GM06990 (cell line): ENCODE measurements at regions not wholly inside any gene's neighbourhood (a gene's known extent, or its start where the extent isn't known, plus 50 kb on each side); places are given as distances from the start of the nearest gene placed in this dataset.
"Not testable (repeated sequence)": the region's sequence is repeated elsewhere in the genome, so short reads cannot be mapped to it uniquely, and the experiment has no call there.

Experiments used
- DNase-seq: peaks from one replicate; pipeline ENCODE4 v3.0.0-alpha.2; 2011; ENCODE audit not compliant: insufficient read length; ENCODE audit errors: extremely low read depth
- H3K27me3 ChIP-seq: replicated peaks from 2 replicates; pipeline ENCODE4 v1.6.0; 2011; ENCODE audit warnings: low read length; ENCODE audit not compliant: control insufficient read depth, insufficient read depth
- H3K36me3 ChIP-seq: 2 replicates; pipeline ENCODE4 v1.5.1; 2011; ENCODE audit warnings: low read length; ENCODE audit not compliant: control insufficient read depth, insufficient read depth
- H3K4me3 ChIP-seq: replicated peaks from 2 replicates; pipeline ENCODE4 v1.5.1; 2011; ENCODE audit warnings: low read depth, mild to moderate bottlenecking, control low read depth, low read length
- TF ChIP-seq, protein P1 (sequence below): IDR thresholded peaks from 2 replicates; pipeline ENCODE4 v1.5.1; 2011; ENCODE audit warnings: low read length, control low read depth, mild to moderate bottlenecking, inconsistent platforms; ENCODE audit not compliant: insufficient read depth, poor library complexity, severe bottlenecking

DNA sequence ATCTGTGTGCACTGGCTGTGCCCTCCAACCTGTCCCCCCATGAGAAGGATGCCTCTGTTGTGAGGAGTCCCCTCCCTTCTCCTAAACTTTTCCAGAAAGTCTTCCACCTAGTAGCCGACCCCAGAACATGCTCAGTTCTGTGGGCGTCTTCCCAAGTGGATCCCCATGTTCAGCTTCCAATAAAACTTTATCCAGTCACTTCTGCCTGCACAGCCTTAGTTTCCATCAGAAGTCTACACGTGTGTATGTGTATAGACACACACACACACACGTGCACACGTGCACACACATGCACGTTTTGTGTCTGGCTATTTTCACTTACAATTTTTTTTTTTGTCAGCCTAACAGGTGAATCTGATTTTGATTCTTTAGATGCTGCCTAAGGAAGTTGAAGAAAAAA lies 115.1 kb downstream of the RTP5 start:
- TF ChIP-seq, protein P1, sequence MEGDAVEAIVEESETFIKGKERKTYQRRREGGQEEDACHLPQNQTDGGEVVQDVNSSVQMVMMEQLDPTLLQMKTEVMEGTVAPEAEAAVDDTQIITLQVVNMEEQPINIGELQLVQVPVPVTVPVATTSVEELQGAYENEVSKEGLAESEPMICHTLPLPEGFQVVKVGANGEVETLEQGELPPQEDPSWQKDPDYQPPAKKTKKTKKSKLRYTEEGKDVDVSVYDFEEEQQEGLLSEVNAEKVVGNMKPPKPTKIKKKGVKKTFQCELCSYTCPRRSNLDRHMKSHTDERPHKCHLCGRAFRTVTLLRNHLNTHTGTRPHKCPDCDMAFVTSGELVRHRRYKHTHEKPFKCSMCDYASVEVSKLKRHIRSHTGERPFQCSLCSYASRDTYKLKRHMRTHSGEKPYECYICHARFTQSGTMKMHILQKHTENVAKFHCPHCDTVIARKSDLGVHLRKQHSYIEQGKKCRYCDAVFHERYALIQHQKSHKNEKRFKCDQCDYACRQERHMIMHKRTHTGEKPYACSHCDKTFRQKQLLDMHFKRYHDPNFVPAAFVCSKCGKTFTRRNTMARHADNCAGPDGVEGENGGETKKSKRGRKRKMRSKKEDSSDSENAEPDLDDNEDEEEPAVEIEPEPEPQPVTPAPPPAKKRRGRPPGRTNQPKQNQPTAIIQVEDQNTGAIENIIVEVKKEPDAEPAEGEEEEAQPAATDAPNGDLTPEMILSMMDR = no peak
- H3K36me3 ChIP-seq = no peaks in the 10 kb centered on the region

DNA sequence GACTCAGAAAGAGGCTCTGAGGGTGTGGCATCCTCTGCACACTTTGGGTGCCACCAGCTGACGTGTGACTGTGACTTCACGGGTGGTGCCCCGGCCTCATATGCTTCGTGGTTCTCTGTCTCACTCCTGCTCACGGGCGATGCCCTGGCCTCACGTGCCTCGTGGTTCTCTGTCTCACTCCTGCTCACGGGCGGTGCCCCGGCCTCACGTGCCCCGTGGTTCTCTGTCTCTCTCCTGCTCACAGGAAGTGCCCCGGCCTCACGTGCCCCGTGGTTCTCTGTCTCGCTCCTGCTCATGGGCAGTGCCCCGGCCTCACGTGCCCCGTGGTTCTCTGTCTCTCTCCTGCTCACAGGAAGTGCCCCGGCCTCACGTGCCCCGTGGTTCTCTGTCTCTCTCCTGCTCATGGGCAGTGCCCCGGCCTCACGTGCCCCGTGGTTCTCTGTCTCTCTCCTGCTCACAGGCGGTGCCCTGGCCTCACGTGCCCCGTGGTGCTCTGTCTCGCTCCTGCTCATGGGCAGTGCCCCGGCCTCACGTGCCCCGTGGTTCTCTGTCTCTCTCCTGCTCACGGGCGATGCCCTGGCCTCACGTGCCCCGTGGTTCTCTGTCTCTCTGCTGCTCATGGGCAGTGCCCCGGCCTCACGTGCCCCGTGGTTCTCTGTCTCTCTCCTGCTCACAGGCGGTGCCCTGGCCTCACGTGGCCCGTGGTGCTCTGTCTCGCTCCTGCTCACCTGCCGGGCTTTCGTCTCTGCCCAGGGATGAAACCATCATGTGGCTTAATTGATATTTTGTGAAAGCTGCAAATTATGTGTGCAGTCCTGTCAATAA lies 115.8 kb downstream of the RTP5 start:
- H3K27me3 ChIP-seq, DNase-seq, H3K36me3 ChIP-seq, H3K4me3 ChIP-seq: not testable (repeated sequence)

More for the DNA sequence above, 115.1 kb downstream of the RTP5 start:
- H3K4me3 ChIP-seq = no peak overlapping the region
- DNase-seq = no peak
- H3K27me3 ChIP-seq = no peaks in the 10 kb centered on the region

DNA sequence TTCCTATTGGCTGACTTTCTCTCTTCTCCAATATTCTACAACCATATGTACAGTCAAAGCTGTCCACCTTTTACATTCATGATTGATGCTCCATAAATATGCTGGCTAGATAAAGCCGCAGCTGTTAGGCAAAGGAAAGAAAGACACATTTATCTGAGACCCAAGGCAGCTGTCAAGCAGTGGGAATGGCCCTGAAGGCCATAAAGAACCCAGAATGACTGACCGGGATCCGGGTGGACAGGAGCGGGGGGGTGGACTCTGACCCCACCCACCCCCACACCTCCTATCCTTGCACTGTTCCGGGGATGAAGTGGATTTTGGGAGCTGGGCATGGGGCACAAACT lies 116.4 kb downstream of the RTP5 start:
- Histone ChIP-seq H3K4me3 (no peak overlapping the region), H3K36me3 (no peaks in the 10 kb centered on the region), H3K27me3 (no peaks in the 10 kb centered on the region)
- TF ChIP-seq, protein P1 = no peak
- no peak for DNase-seq

DNA sequence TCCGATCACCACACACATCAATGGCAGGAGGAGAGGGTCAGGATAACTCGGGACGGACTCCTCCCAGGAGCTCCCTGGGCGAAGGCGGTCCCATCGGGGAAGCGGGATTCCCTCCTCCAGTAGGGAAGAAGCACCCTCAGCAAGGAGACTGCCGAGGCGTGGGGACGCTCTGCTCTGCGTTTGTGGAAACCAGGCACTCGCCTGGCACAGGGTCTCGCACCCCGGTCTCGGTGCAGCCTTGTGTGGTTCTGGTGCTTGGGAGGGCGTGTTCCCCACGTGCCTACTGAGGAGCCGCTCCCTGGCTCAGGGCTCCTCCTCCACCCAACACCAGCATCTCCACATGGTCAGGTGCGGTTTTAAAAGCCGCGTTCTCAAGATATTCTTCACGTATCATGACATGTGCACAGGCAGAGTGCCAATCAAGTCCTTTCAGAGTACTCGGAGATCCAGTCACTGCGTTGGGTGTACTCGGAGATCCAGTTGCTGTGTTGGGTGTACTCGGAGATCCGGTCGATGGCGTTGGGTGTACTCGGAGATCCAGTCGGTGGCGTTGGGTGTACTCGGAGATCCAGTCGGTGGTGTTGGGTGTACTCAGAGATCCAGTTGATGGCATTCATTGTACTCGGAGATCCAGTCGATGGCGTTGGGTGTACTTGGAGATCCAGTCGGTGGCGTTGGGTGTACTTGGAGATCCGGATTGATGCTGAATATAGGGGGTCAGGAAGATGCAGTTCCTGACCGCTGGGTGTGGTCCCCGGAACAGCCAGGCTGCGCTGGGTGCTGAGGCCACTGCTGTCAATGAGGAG lies 117.5 kb downstream of the RTP5 start:
- Histone ChIP-seq H3K4me3 (no peak overlapping the region), H3K27me3 (no peaks in the 10 kb centered on the region), H3K36me3 (no peaks in the 10 kb centered on the region)
- TF ChIP-seq, protein P1 = no peak
- no peak for DNase-seq

DNA sequence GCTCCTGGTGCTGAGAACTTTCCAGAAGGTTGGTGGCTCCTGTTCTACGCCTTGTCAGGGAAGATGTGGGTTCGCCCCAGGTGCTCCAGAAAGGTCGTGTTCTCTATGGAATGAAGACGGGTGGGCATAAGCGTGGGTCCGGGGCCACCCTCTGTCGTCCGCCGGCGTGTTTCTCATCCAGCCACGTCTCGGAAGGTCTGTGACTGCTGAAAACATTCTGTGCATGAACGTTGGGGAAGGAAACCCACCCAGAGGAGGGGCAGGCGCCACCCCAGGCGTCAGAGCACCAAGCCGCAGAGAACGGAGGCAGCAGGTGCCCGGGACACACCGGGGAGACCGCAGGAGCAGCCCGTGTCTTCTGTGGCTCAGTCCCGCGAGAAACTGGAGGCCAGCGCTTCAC lies 118.2 kb downstream of the RTP5 start:
- no peaks in the 10 kb centered on the region for H3K36me3 ChIP-seq
- TF ChIP-seq, protein P1 = no peak
- H3K4me3 ChIP-seq = no peak overlapping the region
- no peak for DNase-seq
- no peaks in the 10 kb centered on the region for H3K27me3 ChIP-seq

DNA sequence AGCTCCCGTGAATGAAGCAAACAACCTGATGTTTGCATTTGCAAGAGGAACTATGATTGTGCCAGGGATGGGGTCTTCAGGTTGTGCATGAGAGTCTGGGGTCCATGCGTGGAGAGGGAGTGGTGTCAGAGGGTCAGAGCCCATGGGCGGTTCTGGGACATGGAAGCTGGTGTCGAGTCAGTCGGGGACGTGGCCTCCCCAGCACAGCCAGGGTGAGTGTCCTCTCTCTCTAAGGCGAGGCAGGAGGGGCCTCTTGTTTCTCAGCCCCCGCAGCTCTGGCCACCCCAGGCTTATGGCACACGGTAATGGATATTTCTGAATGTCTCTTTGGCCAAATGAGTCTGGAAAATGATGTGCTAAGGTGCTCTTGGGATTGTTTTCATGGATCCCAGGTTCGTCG lies 118.6 kb downstream of the RTP5 start:
- no peak for DNase-seq
- Histone ChIP-seq H3K27me3 (no peaks in the 10 kb centered on the region), H3K4me3 (no peak overlapping the region), H3K36me3 (no peaks in the 10 kb centered on the region)
- TF ChIP-seq, protein P1 = no peak
